CD14-positive monocyte (primary cell): ENCODE measurements at regions not wholly inside any gene's neighbourhood (a gene's known extent, or its start where the extent isn't known, plus 50 kb on each side); places are given as distances from the start of the nearest gene placed in this dataset.

ENCODE experiments used
- DNase-seq, 3 donors: peaks; one replicate each; pipeline ENCODE4 v3.0.0-alpha.2; 2011 to 2022
- H2AFZ ChIP-seq: 2 replicates; pipeline ENCODE4 v1.6.0; 2012; ENCODE audit warnings: mild to moderate bottlenecking, low read depth, low read length, inconsistent platforms; ENCODE audit not compliant: insufficient read depth, poor library complexity, severe bottlenecking
- H3K27ac ChIP-seq, 2 donors: 1 replicate in 1 of 2; 2 replicates in 1 of 2; pipeline ENCODE4 v1.5.1; 2012 to 2013; ENCODE audit warnings: low read length in 2 of 2, control low read depth in 1 of 2, inconsistent platforms in 1 of 2, low read depth in 1 of 2, mild to moderate bottlenecking in 1 of 2
- H3K27me3 ChIP-seq, 2 donors: one replicate each; pipeline versions ENCODE4 v1.6.0 to v1.6.1; 2011 to 2013; ENCODE audit warnings: low read length in 2 of 2; ENCODE audit not compliant: control insufficient read depth in 2 of 2, insufficient read depth in 2 of 2
- H3K36me3 ChIP-seq, 2 donors: replicated peaks in 1 of 2; 1 replicate in 1 of 2; 2 replicates in 1 of 2; pipeline versions ENCODE4 v1.5.1 to v1.6.1; 2012 to 2013; ENCODE audit warnings: low read length in 2 of 2, control low read depth in 1 of 2, inconsistent platforms in 1 of 2, mild to moderate bottlenecking in 1 of 2; ENCODE audit not compliant: insufficient read depth in 2 of 2, control insufficient read depth in 1 of 2
- H3K4me1 ChIP-seq, 2 donors: 1 replicate in 1 of 2; 2 replicates in 1 of 2; pipeline versions ENCODE4 v1.5.1 to v1.6.1; 2012 to 2013; ENCODE audit warnings: low read length in 2 of 2, control low read depth in 1 of 2, inconsistent platforms in 1 of 2, mild to moderate bottlenecking in 1 of 2, moderate library complexity in 1 of 2; ENCODE audit not compliant: insufficient read depth in 2 of 2, control insufficient read depth in 1 of 2
- H3K4me2 ChIP-seq: replicated peaks from 2 replicates; pipeline ENCODE3; 2012; ENCODE audit warnings: low read length, moderate library complexity, mild to moderate bottlenecking; ENCODE audit not compliant: poor library complexity, severe bottlenecking; ENCODE audit errors: extremely low read depth
- H3K4me3 ChIP-seq, 3 experiments: fragments of 200-600 bp in 1 of 3; sonication (generic) in 1 of 3; replicated peaks in 1 of 3; 1 replicate in 2 of 3; 2 replicates in 1 of 3; pipeline ENCODE4 v1.5.1; 2011 to 2013; ENCODE audit warnings: low read length in 3 of 3, mild to moderate bottlenecking in 3 of 3, control low read depth in 2 of 3, low read depth in 2 of 3, inconsistent platforms in 1 of 3, moderate library complexity in 1 of 3
- H3K79me2 ChIP-seq: 2 replicates; pipeline ENCODE4 v1.6.0; 2012; ENCODE audit warnings: mild to moderate bottlenecking, control low read depth, inconsistent platforms, low read length, moderate library complexity; ENCODE audit not compliant: insufficient read depth
- H3K9ac ChIP-seq: 2 replicates; pipeline ENCODE4 v1.6.0; 2017; ENCODE audit warnings: low read length, mild to moderate bottlenecking; ENCODE audit not compliant: insufficient read depth, poor library complexity, severe bottlenecking
- H3K9me3 ChIP-seq, 2 donors: replicated peaks in 1 of 2; 1 replicate in 1 of 2; 2 replicates in 1 of 2; pipeline versions ENCODE4 v1.5.1 to v1.6.1; 2012 to 2013; ENCODE audit warnings: low read length in 2 of 2, control low read depth in 1 of 2; ENCODE audit not compliant: control insufficient read depth in 1 of 2, insufficient read depth in 1 of 2
- H4K20me1 ChIP-seq: 2 replicates; pipeline ENCODE4 v1.6.0; 2012; ENCODE audit warnings: mild to moderate bottlenecking, low read length, control low read depth, moderate library complexity; ENCODE audit not compliant: insufficient read depth
- H3K27ac Mint-ChIP-seq, 7 donors: one replicate each; pipeline ENCODE4 v1.8.0; 2020; ENCODE audit warnings: mild to moderate bottlenecking in 7 of 7, mixed read lengths in 7 of 7, moderate library complexity in 6 of 7, inconsistent platforms in 2 of 7
- H3K27me3 Mint-ChIP-seq, 3 donors: one replicate each; pipeline ENCODE4 v1.8.0; 2021 to 2022; ENCODE audit warnings: low read depth in 3 of 3, mild to moderate bottlenecking in 3 of 3, mixed read lengths in 3 of 3, moderate library complexity in 3 of 3, inconsistent platforms in 1 of 3
- H3K36me3 Mint-ChIP-seq, 2 donors: one replicate each; pipeline ENCODE4 v1.8.0; 2020; ENCODE audit warnings: mixed read lengths in 2 of 2, inconsistent platforms in 1 of 2, mild to moderate bottlenecking in 1 of 2
- H3K4me1 Mint-ChIP-seq: one replicate; pipeline ENCODE4 v1.8.0; 2020; ENCODE audit warnings: mild to moderate bottlenecking, mixed read lengths
- H3K4me3 Mint-ChIP-seq, 2 donors: one replicate each; pipeline ENCODE4 v1.8.0; 2020; ENCODE audit warnings: mild to moderate bottlenecking in 2 of 2, mixed read lengths in 2 of 2, moderate library complexity in 1 of 2
- H3K9me3 Mint-ChIP-seq, 7 donors: one replicate each; pipeline ENCODE4 v1.8.0; 2020 to 2022; ENCODE audit warnings: mixed read lengths in 7 of 7, mild to moderate bottlenecking in 6 of 7, moderate library complexity in 6 of 7, inconsistent platforms in 2 of 7
- WGBS: methylation state at CpG from one replicate; pipeline ENCODE4 v1.1.5; 2013; ENCODE audit warnings: missing lambda C conversion rate; ENCODE audit not compliant: insufficient coverage; 5-methylcytosine and 5-hydroxymethylcytosine counted together
- intact Hi-C, 2 donors: fragments of 100-400 bp; cut with micrococcal nuclease; formaldehyde crosslinking; loops; one replicate each; pipeline versions ENCODE4 v1.15.0 to v1.15.1; 2023
- TF ChIP-seq, protein P1 (sequence below): fragments of 200-600 bp; IDR thresholded peaks from one replicate; pipeline ENCODE4 v1.8.0; 2022; ENCODE audit warnings: antibody characterized with exemption, mild to moderate bottlenecking

GRCh38 chr2:19525313-19525712 lies 166.9 kb upstream of the OSR1 start:
- Histone ChIP-seq H2AFZ (no peak overlapping the region), H4K20me1 (no peaks in the 10 kb centered on the region), H3K36me3 (no peaks in the 10 kb centered on the region), H3K4me2 (no peak overlapping the region), H3K9me3 (no peaks in the 10 kb centered on the region), H3K79me2 (no peaks in the 10 kb centered on the region), H3K4me1 (no peaks in the 10 kb centered on the region), H3K9ac (no peak overlapping the region), H3K27ac (no peak overlapping the region), H3K27me3 (no peaks in the 10 kb centered on the region), H3K4me3 (no peak overlapping the region)
- peaks cover 0 to 5% (median 0%) of the 10 kb centered on the region in 7 donors for H3K9me3 Mint-ChIP-seq
- no peaks in the 10 kb centered on the region for H3K36me3 Mint-ChIP-seq
- H3K4me3 Mint-ChIP-seq, result no peak overlapping the region
- H3K4me1 Mint-ChIP-seq, result no peaks in the 10 kb centered on the region
- intact Hi-C loops, result no loop called here
- DNase-seq, result no peak
- peaks cover 0 to 3% (median 0%) of the 10 kb centered on the region in 3 donors for H3K27me3 Mint-ChIP-seq
- H3K27ac Mint-ChIP-seq, result no peak overlapping the region
- WGBS, result no CpG with 5 or more reads among the region's 2 CpGs
- TF ChIP-seq, protein P1, sequence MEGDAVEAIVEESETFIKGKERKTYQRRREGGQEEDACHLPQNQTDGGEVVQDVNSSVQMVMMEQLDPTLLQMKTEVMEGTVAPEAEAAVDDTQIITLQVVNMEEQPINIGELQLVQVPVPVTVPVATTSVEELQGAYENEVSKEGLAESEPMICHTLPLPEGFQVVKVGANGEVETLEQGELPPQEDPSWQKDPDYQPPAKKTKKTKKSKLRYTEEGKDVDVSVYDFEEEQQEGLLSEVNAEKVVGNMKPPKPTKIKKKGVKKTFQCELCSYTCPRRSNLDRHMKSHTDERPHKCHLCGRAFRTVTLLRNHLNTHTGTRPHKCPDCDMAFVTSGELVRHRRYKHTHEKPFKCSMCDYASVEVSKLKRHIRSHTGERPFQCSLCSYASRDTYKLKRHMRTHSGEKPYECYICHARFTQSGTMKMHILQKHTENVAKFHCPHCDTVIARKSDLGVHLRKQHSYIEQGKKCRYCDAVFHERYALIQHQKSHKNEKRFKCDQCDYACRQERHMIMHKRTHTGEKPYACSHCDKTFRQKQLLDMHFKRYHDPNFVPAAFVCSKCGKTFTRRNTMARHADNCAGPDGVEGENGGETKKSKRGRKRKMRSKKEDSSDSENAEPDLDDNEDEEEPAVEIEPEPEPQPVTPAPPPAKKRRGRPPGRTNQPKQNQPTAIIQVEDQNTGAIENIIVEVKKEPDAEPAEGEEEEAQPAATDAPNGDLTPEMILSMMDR, result no peak

DNA sequence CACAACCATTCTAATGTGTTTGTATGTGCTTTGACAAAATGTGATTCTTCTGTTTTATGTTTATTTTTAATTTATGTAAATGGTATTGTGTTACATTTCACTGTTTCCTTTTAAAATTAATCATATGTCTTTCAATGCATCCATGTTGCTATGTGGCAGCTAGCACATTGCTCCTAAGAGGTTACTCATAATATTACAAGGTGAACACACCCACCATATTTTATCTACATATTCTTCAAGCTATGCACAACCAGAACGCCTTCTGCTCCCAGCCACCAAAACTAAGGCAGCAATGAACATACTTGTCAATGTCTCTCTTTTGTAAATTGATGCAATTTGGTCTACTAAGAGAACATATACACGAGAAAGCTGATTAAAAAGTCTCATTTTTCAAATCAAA lies 160.6 kb upstream of the OSR1 start:
- no peaks in the 10 kb centered on the region for H3K36me3 ChIP-seq
- no peaks in the 10 kb centered on the region for H4K20me1 ChIP-seq
- WGBS, result no CpG with 5 or more reads among the region's 2 CpGs

More for the DNA sequence above, 160.6 kb upstream of the OSR1 start:
- Mint-ChIP-seq H3K27me3 (peaks cover 0 to 2% (median 2%) of the 10 kb centered on the region in 3 donors), H3K36me3 (no peaks in the 10 kb centered on the region), H3K9me3 (peaks cover 0 to 3% (median 0%) of the 10 kb centered on the region in 7 donors), H3K4me3 (no peak overlapping the region), H3K4me1 (no peaks in the 10 kb centered on the region), H3K27ac (no peak overlapping the region)
- Histone ChIP-seq H3K27me3 (no peaks in the 10 kb centered on the region), H3K9me3 (no peaks in the 10 kb centered on the region), H3K4me3 (no peak overlapping the region), H3K79me2 (no peaks in the 10 kb centered on the region), H3K4me1 (no peaks in the 10 kb centered on the region), H3K4me2 (no peak overlapping the region), H3K27ac (no peak overlapping the region), H2AFZ (no peak overlapping the region), H3K9ac (no peak overlapping the region)
- intact Hi-C loops, result no loop called here
- no peak for DNase-seq
- TF ChIP-seq, protein P1, result no peak
